GM18520 (cell line): ENCODE measurements at regions not wholly inside any gene's neighbourhood (a gene's known extent, or its start where the extent isn't known, plus 50 kb on each side); places are given as distances from the start of the nearest gene placed in this dataset.

Experiments
- ATAC-seq: cut with Tn5 transposase; IDR thresholded peaks from one replicate; pipeline ENCODE4 v1.9.1; 2021; ENCODE audit not compliant: unreplicated experiment

GRCh38 chr9:115599898-115600297, 481.9 kb upstream of the TNC start:
- no peak for ATAC-seq

- no peak for ATAC-seq
Observed at GRCh38 chr9:115601434-115601833, 483.5 kb upstream of the TNC start.

DNA sequence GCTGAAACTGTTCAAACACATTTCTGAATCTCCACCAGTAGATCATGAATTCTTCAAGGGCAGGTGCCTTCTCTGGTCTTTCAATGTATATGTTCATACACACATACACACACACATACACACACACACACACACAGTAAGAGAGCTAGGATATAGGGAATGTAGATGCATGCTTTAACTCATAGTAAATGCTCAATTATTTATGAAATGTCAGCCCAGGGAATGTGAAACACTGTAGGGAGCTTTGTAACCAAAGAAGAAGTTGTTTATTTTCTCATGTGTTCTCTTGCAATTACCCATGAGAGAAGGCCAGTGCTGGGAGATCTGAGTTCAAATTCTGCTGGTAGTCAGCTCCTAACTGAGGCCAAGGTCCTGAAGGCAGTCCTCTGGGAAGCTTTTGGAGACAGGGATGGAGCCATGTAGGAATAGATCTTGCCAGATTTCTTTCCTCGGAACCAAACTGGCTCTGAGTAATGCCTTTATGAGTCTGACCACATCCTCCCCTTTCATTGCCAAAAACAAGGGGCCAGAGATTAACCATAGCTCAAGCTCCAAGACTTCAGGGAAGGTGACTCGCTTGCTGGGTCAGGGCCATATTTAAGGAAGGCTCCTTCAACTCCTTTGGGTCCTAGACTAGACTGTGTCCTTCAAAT, 487.0 kb upstream of the TNC start:
- ATAC-seq: no peak

- ATAC-seq: no peak
Observed at GRCh38 chr9:115606838-115607237, 488.9 kb upstream of the TNC start.

DNA sequence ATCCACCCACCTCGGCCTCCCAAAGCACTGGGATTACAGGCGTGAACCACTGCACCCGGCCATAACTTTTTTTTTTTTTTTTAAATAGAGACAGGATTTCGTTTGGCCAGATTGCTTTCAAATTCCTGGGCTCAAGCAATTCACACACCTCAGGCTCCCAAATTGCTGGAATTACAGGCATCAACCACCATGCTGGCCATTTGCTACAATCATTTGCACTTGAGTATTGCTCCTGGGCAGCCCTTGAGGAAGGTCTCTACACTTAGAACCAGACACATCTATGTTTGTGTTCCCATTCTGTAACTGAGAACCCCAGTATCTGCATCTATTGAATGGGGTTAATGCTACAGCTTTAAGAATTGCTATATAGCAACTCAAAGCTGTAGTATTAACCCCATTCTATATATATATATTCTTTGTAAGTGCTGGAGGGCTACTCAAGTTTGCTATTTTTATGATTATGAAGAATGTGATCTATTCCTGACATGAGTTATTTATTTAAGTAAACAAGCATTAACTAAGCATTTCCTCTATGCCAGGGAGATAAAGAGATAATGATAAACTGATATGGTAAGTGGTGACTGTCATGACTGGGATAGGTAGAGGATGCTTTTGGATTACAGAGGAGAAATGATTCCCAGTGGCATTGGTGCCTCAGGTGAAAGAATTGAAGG, 496.5 kb upstream of the TNC start:
- ATAC-seq: no peak

DNA sequence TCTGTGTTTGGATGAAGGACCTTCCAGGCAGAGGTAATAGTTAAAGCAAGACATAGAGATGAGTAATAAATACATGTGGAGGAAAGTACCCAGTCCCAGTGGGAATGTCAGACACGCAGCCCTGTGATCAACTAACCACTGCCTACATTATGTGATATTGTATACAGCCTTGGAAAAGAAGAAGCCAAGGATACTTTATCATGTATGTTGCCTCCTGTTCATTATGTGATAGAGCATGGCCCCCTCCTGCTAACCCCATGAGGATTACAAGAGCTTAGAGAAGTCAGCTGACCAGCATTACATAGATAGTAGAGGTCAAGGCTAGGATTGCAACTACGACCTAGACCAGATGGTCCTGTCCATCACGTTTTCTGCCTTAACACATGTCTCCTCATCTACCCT, 497.0 kb upstream of the TNC start:
- no peak for ATAC-seq

GRCh38 chr9:115615821-115616665, 498.1 kb upstream of the TNC start:
- ATAC-seq: no peak

GRCh38 chr9:115616666-115617239, 498.8 kb upstream of the TNC start:
- no peak for ATAC-seq

DNA sequence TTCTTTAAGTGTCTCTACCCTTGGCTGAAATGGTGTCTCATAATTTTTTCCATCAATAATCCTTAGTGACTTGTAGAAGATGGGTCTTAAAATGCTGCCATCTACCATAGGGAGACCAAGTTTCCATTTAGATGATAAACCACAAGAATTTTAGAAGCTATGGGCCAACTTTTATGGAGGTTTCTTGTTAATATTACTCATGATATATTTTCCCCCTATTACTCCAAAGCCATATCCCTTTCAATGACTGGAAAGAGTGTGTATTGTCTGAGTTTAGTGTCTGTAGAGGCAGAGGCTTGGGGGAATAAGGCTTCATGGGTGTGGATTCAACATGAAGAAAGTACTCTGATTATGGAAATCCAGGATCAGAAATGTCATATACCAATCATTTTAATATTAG, 507.3 kb upstream of the TNC start:
- no peak for ATAC-seq

DNA sequence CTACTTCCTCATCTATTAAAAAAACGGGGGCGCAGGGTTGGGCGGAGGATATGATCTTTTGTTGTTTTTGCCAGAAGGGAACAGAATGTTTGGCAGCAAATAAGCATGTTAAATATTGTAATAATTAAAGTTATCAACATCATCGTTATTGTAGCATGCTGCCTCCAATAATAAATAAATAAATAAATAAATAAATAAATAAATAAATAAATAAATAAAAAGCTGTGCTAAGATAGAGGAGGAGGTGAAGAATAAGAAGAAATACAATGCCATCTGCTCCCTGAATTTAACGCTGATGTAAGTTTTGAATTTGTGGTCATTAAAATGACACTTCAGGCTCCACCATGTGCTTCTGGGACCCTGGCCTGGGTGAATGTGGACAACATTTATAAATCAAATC, 508.0 kb upstream of the TNC start:
- ATAC-seq: no peak

- ATAC-seq: no peak
Observed at GRCh38 chr9:115627511-115627910, 509.6 kb upstream of the TNC start.

- ATAC-seq: no peak
Observed at GRCh38 chr9:115628426-115628825, 510.5 kb upstream of the TNC start.

- ATAC-seq: no peak
Observed at GRCh38 chr9:115629879-115630840, 512.2 kb upstream of the TNC start.

DNA sequence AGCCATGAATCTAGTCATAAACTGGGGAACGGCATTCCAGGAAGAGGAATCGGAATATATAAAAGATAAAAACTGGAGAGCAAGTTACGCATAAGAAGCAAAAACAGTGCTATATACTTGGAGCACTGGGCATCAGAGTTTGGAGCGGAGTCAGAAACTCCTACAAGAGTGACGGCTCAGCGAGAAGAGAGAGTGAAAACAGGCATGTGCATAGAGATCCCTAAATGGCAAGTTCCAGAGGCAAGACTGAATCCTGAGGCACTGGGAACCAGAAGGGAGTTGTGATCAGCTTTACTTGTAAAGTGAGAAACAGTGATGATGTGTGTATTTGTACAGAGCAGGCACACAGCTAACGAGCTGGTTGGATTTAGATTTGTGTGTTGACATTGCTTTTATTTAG, 514.4 kb upstream of the TNC start:
- no peak for ATAC-seq

GRCh38 chr9:115633104-115633503, 515.1 kb upstream of the TNC start:
- ATAC-seq: no peak

GRCh38 chr9:115635680-115636383, 517.8 kb upstream of the PAPPA start:
- ATAC-seq: peak; percentile 63

DNA sequence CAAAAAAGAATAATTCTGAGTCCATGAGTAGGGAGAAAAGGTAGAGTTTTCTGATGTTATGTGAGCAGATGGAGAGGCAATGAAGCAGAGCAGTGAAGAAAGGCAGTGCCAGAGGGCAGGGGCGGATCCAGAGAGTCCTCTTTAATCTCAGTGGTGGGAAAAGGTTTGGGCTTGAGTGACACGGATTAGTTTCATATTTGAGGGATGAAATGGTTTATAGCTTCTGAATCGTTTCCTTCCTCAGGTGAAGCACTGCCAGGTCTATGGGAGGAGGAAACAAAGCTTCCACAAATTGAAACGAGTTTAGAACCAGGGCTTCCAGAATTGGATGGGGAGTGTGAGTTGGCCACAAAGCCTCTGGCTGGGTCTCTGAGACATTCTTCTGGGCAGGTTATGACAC, 517.0 kb upstream of the PAPPA start:
- no peak for ATAC-seq

- ATAC-seq: no peak
Observed at GRCh38 chr9:115637661-115638060, 515.9 kb upstream of the PAPPA start.

GRCh38 chr9:115640887-115641286, 512.7 kb upstream of the PAPPA start:
- ATAC-seq: no peak

DNA sequence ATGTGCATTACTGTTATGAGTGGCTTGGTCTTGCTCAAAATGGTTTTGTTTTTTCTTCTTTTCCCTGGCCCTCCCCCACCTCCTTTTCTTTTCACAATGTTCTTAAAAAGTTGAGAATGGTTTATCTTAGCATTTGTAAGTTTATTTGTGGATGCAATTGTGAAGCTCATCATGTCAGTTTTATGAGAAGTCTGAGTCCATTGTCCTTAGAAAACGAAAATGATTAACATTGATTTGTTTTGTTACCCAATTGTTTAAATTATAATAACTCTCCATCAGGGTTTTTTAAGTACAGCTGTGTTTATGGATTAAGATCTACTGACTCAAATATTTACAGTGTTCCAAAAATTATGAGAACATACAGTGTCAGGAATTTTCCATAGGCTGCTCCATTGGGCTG, 511.3 kb upstream of the PAPPA start:
- ATAC-seq: no peak
